Fibroblast of lung (primary cell): ENCODE measurements at regions not wholly inside any gene's neighbourhood (a gene's known extent, or its start where the extent isn't known, plus 50 kb on each side); places are given as distances from the start of the nearest gene placed in this dataset.

ENCODE experiments used
- DNase-seq, 2 donors: peaks; one replicate each; pipeline versions ENCODE4 v3.0.0 to v3.0.0-alpha.2; 2010; ENCODE audit warnings: low read depth in 2 of 2
- H2AFZ ChIP-seq: 2 replicates; pipeline ENCODE4 v1.5.1; 2012; ENCODE audit warnings: low read length, control low read depth, inconsistent platforms
- H3K27ac ChIP-seq: 2 replicates; pipeline ENCODE4 v1.5.1; 2011; ENCODE audit warnings: low read length, control low read depth; ENCODE audit not compliant: insufficient read depth
- H3K27me3 ChIP-seq: 2 replicates; pipeline ENCODE4 v1.5.1; 2011; ENCODE audit warnings: mild to moderate bottlenecking, low read length; ENCODE audit not compliant: control insufficient read depth, insufficient read depth
- H3K36me3 ChIP-seq: 2 replicates; pipeline ENCODE4 v1.5.1; 2011; ENCODE audit warnings: low read length; ENCODE audit not compliant: control insufficient read depth, insufficient read depth
- H3K4me1 ChIP-seq: 2 replicates; pipeline ENCODE4 v1.5.1; 2011; ENCODE audit warnings: low read length; ENCODE audit not compliant: control insufficient read depth, insufficient read depth; ENCODE audit errors: extremely low read depth
- H3K4me2 ChIP-seq: 2 replicates; pipeline ENCODE4 v1.5.1; 2011; ENCODE audit warnings: low read length, control low read depth; ENCODE audit not compliant: insufficient read depth; ENCODE audit errors: extremely low read depth
- H3K4me3 ChIP-seq, 4 experiments: fragments of 200-600 bp in 1 of 4; sonication (generic) in 1 of 4; replicated peaks in 1 of 4; 2 replicates each; pipeline ENCODE4 v1.5.1; 2011 to 2016; ENCODE audit warnings: low read length in 4 of 4, low read depth in 3 of 4, mild to moderate bottlenecking in 3 of 4, control low read depth in 2 of 4, inconsistent platforms in 1 of 4, mixed read lengths in 1 of 4; ENCODE audit not compliant: insufficient read depth in 1 of 4; ENCODE audit errors: control extremely low read depth in 1 of 4
- H3K79me2 ChIP-seq: 2 replicates; pipeline ENCODE4 v1.5.1; 2012; ENCODE audit warnings: mild to moderate bottlenecking, low read length, inconsistent platforms; ENCODE audit not compliant: control insufficient read depth, insufficient read depth
- H3K9ac ChIP-seq: 2 replicates; pipeline ENCODE4 v1.5.1; 2011; ENCODE audit warnings: mild to moderate bottlenecking, low read length, control low read depth; ENCODE audit not compliant: insufficient read depth
- H3K9me3 ChIP-seq: 2 replicates; pipeline ENCODE4 v1.5.1; 2012; ENCODE audit warnings: low read depth, low read length; ENCODE audit not compliant: control insufficient read depth, insufficient read depth
- H4K20me1 ChIP-seq: 2 replicates; pipeline ENCODE4 v1.5.1; 2011; ENCODE audit warnings: low read length; ENCODE audit not compliant: control insufficient read depth, insufficient read depth; ENCODE audit errors: extremely low read depth
- CTCF ChIP-seq, 2 donors: IDR thresholded peaks in 1 of 2; conservative IDR thresholded peaks in 1 of 2; 1 replicate in 1 of 2; 2 replicates in 1 of 2; pipeline ENCODE4 v1.5.1; 2011 to 2012; ENCODE audit warnings: low read length in 2 of 2, control low read depth in 1 of 2, inconsistent platforms in 1 of 2, low read depth in 1 of 2, mild to moderate bottlenecking in 1 of 2
- EZH2 ChIP-seq: IDR thresholded peaks from 2 replicates; pipeline ENCODE4 v1.5.1; 2012; ENCODE audit warnings: low read length, control low read depth, mild to moderate bottlenecking; ENCODE audit errors: missing control alignments

- H3K9ac ChIP-seq, result no peak overlapping the region
- no peaks in the 10 kb centered on the region for H3K9me3 ChIP-seq
- no peaks in the 10 kb centered on the region for H3K36me3 ChIP-seq
- H3K27ac ChIP-seq, result no peak overlapping the region
- no peak overlapping the region for H2AFZ ChIP-seq
- no peak overlapping the region for H3K4me3 ChIP-seq
- no peaks in the 10 kb centered on the region for H3K79me2 ChIP-seq
- TF ChIP-seq EZH2 (no peak), CTCF (conservative IDR thresholded peaks at IDR 0.05 in 1 of 2, IDR thresholded peaks at IDR 0.05 in 1 of 2; ENCODE audit: low read depth in 1 of 2, low read length in 2 of 2) (no peak)
- DNase-seq, result no peak
- no peaks in the 10 kb centered on the region for H3K27me3 ChIP-seq
- H3K4me1 ChIP-seq, result no peaks in the 10 kb centered on the region
- H3K4me2 ChIP-seq, result no peak overlapping the region
- no peaks in the 10 kb centered on the region for H4K20me1 ChIP-seq
Measured at GRCh38 chr21:27251752-27252151, 284.9 kb upstream of the ADAMTS5 start.

- Histone ChIP-seq H3K27me3 (no peaks in the 10 kb centered on the region), H3K9me3 (no peaks in the 10 kb centered on the region), H3K79me2 (no peaks in the 10 kb centered on the region), H3K4me1 (no peaks in the 10 kb centered on the region), H3K27ac (no peak overlapping the region), H3K4me2 (no peak overlapping the region), H2AFZ (no peak overlapping the region), H4K20me1 (no peaks in the 10 kb centered on the region), H3K36me3 (no peaks in the 10 kb centered on the region), H3K9ac (no peak overlapping the region), H3K4me3 (no peak overlapping the region)
- TF ChIP-seq CTCF (conservative IDR thresholded peaks at IDR 0.05 in 1 of 2, IDR thresholded peaks at IDR 0.05 in 1 of 2; ENCODE audit: low read depth in 1 of 2, low read length in 2 of 2) (no peak), EZH2 (no peak)
- peak in 1 of 2 donors; percentile 28 for DNase-seq
Measured at GRCh38 chr21:27250366-27250765, 283.5 kb upstream of the ADAMTS5 start.

GRCh38 chr21:27248814-27249213, 281.9 kb upstream of the ADAMTS5 start:
- Histone ChIP-seq H3K79me2 (no peaks in the 10 kb centered on the region), H3K27me3 (no peaks in the 10 kb centered on the region), H3K36me3 (no peaks in the 10 kb centered on the region), H3K27ac (no peak overlapping the region), H2AFZ (no peak overlapping the region), H3K4me1 (peaks cover under 1% of the 10 kb centered on the region), H4K20me1 (no peaks in the 10 kb centered on the region), H3K9me3 (no peaks in the 10 kb centered on the region), H3K4me2 (no peak overlapping the region), H3K4me3 (no peak overlapping the region), H3K9ac (no peak overlapping the region)
- peak in 1 of 2 donors; percentile 89 for DNase-seq
- no peak for TF ChIP-seq CTCF (conservative IDR thresholded peaks at IDR 0.05 in 1 of 2, IDR thresholded peaks at IDR 0.05 in 1 of 2; ENCODE audit: low read depth in 1 of 2, low read length in 2 of 2)
